Activated CD8-positive, alpha-beta memory T cell treated with anti-CD3 and anti-CD28 coated beads, Interleukin-2, amount 50 U/mL, for 48 hours (primary cell): ENCODE measurements at regions not wholly inside any gene's neighbourhood (a gene's known extent, or its start where the extent isn't known, plus 50 kb on each side); places are given as distances from the start of the nearest gene placed in this dataset.
"Not testable (repeated sequence)": the region's sequence is repeated elsewhere in the genome, so short reads cannot be mapped to it uniquely, and the experiment has no call there.

ENCODE experiments used
- DNase-seq: peaks from one replicate; pipeline ENCODE4 v3.0.0-alpha.2; 2020

DNA sequence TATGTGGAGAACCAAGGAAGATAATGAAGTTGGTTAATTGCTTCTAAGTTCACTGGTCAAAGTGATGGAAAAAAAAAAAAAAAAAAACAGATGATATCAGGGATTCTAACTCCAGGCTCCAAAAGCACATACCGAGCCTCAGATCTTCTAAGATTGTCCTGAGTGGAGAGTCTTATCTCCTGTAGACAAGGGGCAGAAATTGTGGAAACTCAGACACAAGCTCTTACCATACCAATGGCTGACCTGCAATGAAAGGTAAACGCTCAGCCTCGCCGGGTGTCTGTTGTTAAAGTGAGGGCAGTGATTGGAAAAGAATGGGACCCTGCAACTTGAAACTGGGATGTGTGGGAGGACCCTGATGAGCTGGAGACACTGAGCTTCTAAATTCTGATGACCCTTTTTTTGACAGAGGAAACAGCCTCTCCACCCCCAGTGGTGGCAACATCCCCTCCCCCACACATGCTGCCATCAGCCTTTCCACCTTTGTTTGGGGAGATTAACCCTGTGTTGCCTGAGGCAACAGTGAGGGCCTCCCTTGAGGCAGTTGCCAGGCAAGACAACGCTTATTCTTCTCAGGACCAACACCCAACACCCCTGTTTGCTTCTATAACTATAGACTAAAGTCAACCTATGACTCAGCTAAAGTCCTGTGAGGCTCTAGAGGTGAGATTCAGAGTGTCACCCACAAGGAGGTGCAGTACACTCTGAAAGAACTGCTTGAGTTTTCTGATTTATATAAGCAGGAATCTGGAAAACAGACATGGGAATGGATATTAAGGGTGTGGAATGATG is 154.0 kb downstream of the THBS2 start:
- DNase-seq: no peak

DNA sequence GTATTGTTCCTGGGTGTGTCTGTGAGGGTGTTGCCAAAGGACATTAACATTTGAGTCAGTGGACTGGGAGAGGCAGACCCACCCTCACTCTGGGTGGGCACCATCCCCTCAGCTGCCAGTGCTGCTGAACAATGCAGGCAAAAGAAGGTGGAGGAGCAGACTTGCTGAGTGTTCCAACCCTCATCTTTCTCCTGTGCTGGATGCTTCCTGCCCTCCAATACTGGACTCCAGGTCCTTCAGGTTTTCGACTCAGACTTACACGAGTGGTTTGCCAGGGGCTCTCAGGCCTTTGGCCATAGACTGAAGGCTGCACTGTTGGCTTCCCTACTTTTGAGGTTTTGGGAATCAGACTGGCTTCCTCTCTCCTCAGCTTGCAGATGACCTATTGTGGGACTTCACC is 155.0 kb downstream of the THBS2 start:
- not testable (repeated sequence) for DNase-seq

DNA sequence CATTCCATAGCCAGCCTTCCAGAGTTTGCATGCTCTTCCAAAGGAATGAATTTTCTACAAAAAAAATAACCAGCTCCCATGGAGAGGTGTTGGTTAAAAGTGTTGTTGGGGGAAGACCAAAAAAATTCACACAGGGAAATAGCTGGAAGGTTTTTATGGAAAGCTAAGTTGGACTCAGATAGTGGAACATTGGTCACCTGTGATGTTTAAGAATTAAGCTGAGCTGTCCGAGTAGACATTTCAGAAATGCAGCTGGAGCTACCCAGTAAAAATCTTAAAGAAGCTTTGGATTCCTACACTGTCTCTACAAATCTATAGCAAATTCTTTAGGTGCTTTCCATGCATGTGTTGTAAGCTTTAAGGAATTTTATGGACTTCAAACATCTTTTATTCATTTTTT is 155.5 kb downstream of the THBS2 start:
- no peak for DNase-seq

DNA sequence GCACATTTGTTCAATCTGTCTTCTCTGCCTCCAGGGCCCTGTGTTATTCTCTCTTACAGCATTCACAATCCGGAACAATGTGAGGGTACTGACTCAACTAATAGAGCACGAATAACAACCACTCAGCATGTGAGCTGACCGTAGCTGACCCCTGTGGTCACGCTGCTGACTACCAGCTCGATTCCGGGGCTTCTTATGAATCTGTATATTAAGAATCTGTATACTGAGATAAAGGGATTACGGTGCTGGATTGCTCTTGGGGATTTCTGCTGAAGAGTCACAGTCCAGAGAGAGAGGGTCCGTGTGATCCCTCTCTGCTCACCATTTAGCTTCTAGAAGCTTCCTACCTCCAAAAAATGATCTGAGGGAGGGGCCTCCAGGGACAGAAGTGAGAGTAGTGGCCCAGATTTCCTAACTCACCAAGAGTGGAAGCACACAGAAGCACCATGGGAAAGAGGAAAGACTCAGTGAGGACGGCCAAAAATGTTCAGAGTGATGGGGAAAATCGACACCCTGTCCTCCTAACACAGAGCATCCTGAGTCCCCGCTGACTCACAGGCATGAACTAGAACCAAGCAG is 156.2 kb downstream of the THBS2 start:
- no peak for DNase-seq

DNA sequence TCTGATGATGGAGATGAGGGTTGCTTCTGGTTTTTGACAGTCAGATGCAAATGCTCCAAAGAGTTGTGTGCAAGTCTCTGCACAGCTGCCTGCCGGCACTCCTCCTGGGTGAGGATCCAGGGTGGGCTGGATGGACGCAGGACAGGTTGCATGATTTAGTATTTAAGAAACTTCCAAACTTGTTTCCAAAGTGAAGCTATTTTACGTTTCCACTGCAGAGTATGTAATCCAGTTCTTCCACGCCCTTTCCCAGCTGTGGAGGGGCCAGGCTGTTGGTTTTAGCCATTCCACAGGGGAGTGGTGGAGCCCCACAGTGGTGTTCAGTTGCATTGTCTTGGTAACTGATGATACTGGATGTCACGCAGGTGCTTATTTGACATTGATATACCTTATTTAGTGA is 157.3 kb downstream of the THBS2 start:
- no peak for DNase-seq

DNA sequence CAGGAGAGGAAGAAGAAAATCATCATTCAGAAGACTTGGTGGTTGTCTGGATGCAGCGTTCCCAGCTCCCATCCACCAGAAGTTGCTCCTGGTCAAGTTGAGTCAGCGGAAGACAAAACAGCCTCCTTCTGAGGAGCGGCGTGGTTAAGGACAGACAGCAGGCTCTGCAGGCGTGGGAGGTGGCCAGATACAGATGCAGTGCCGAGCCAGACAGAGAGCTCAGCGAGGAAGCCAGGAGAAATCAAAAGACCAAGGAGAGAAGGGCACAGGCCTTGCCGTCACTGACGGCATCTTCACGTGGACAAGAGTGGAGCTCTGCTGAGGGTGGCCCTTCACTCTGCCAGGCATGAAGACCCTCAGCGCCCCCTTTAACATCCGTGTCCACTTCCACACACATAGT is 158.5 kb downstream of the THBS2 start:
- no peak for DNase-seq

DNA sequence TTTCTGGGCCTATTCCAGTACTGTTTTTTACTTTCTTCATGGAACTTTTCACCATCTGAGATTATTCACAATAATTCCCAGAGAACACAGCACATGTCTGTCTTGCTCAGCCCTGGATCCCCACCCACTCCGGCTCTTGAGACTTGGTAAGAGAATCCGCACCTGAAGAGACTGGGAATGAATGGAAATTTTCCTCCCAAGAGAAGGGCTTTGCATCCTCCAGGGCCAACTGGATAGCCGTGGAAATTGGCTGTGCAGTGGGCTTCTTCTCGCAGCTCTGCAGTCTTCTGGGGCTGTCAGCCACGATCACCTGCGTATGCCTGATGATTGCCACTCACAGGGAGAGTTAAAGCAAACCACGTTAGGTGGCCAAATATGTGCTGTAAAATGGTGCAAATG is 159.1 kb downstream of the THBS2 start:
- DNase-seq: no peak

DNA sequence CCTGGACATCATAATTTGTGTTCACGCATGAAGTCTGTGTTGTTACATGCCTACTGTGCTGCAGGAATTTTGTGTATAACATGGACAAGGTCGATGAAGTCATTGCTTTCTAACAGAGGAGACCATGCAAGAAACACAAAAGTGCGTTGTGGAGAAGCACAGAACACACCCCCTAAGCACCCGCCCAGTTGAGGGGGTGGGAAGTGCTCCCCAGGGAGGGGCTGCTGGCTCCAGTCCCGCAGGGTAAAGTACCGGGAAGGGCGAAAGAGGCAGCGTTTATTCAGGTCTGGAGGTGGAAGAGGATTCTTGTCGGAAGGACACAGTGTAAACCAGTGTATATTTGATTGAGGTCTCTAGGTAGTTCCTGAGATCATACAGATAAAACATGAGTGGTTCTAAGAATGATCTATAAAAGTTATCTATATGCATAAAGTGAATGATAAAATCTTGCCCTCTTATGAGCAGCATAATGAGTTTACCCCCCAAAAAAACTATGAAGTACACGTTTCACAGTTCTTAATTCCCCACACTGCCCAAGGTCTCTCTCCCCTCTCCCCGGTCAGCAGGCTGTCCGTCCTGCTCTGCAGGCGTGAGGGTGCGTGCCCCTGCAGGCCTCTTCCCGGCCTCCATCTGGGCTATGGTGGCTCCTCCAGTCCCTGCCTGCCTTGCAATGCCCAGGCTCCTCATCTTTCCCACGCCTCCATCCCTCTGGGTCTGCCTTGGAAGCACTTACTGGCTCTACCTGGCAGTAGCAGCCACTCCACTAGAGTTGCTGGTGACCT is 159.7 kb downstream of the THBS2 start:
- DNase-seq: no peak

DNA sequence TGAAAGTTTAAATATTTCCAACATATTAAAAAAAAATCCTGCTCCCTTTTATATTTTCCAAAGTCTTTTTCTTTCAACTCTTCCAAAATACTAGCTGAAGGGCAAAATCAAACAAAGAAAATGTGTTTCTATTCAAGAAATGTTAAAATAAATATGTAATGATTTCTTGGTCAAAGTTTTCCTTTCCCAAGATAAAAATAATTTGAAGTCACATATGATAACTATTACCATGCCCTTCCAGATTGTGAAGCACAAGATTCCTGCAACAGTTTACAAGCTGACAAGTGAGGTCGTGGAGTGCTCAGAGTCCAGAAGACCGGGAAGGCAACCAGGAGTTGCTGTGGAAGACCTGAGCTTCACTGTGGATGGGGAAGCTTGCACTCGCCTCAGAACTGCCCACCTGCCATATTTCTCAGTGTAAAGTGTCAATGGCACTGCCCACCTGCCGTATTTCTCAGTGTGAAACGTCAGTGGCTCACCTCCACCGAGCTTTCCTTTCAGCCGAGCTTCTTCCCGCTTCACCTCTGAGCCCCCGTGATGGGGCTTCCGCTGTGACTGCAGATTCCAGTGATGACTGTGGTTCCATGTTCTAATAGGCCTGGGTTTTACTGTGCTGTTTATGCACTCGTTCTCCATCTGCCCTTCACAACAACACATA is 160.5 kb downstream of the THBS2 start:
- no peak for DNase-seq

DNA sequence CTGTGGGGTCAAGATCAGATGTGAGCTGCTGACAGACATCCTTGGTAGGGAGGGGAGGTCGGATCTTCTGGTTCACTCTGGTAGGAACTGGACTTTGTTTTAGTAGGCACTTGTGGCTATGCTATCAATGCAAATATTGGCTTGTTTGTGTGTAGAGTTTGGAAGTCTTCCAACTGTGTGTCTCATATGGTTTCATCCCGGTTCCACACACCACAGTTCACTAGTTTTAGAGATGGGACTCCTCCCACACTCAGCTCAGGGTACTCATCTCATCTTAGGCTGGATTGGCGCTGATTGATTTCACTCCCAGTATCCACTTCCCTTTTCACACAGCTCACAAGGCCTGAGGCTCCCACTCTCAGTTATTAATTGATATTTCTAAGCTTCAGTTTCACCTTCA is 161.3 kb downstream of the THBS2 start:
- DNase-seq: no peak

DNA sequence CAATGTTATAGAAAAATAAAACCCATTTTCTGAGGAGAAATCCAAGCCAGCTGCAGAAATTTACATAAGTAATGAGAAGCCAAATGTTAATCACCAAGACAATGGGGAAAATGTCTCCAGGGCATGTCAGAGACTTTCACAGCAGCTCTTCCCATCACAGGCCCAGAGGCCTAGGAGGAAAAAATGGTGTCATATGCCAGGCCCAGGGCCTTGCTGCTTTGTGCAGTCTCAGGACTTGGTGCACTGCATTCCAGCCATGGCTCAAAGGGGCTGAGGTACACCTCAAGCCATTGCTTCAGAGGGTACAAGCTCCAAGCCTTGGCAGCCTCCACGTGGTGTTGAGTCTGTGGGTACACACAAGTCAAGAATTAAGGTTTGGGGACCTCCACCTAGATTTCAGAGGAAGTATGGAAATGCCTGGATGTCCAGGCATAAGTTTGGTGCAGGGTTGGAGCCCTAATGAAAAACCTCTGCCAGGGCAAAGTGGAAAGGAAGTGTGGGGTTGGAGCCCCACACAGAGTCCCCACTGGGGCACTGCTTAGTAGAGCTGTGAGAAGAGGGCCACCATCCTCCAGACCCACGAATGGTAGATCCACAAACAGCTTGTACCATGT is 163.0 kb downstream of the THBS2 start:
- not testable (repeated sequence) for DNase-seq

DNA sequence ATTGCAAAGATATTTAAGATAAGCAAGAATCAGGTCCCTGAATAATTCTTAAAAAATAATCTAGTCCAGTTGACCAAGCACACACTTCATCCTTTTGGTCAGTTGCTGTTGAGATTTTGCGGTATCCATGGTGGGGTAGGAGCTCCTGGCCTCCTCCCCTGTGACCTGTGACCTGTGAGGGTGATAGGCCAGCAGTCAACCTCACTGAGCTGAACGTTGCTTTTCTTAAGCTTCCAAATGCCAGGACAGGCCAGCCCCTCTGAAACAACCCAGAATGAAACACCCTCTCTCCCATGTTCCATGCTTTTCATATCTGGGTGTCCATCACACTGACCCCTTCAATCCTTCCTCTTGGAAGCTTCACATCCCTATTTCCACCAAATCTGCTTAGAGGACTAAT is 164.9 kb downstream of the THBS2 start:
- no peak for DNase-seq

DNA sequence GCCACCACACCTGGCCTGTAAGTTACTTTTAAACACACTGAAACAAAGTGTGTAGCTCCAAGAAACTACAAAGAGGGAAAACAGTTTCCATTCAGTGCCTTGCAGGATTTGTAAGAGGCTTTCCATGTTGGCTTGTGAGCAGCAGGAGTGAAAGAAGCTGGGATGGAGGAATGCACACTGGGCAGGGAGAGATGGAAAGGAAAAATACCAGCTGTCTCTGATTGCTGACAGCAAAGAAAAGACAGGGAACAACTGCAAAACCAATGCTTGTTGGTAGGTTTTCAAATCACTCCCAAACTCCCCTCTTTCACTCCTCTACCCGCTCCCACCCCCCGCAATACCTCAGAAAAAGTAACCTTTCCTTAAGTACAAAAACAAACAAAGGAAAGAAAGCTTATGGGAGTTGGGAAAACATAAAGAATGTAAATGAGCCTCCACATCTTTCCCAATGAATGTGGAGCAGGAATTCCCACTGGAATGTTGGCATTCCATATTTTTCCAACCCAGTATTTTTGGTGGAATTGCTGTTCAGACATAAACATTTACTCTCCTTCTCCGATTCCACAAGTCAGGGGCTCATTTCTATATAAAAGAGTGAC is 166.1 kb downstream of the THBS2 start:
- no peak for DNase-seq

DNA sequence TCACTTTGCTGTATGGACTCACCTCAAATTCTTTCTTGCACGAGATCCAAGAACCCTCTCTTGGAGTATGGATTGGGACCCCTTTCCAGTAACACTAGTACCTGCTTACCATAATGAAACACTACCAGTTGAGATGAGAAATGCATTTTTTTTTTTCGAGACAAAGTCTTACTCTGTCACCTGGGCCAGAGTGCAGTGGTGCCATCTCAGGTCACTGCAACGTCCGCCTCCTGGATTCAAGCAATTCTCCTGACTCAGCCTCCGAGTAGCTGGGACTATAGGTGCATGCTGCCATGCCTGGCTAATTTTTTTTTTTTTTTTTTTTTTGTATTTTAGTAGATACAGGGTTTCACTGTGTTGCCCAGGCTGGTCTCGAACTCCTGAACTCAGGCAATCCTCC is 167.0 kb downstream of the THBS2 start:
- DNase-seq: not testable (repeated sequence)

DNA sequence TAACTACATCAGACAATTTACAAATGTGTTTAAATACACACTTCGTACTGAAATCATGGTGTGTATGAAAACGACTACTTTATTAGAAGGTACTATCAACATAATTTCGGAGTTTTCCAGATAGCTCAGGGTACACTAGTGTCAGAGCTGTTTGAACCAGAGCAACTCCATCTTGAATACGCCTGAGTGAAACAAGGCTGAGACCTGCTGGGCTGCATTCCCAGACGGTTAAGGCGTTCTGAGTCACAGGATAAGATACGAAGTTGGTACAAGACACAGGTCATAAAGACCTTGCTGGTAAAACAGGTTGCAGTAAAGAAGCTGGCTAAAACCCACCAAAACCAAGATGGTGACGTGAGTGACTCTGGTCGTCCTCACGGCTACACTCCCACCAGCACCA is 167.6 kb downstream of the THBS2 start:
- DNase-seq: no peak

DNA sequence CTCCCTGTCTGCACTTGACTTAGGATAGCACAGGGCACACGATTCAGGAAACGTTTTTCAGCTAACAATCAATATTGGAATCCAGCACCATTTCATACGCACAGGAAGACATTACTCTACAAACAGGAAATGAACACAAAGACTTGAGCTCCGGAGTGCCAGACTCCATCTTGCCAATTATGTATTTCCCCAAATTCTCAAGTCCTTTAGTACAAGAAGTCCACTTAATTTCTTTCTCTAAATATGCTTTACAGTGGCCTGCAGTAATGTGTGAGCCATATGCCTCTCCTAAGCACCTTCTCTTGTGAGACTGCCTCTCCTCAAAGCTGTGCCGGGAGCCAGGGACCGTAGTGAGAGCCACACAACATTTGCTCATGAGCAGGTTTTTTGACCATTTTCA is 168.2 kb downstream of the THBS2 start:
- no peak for DNase-seq

DNA sequence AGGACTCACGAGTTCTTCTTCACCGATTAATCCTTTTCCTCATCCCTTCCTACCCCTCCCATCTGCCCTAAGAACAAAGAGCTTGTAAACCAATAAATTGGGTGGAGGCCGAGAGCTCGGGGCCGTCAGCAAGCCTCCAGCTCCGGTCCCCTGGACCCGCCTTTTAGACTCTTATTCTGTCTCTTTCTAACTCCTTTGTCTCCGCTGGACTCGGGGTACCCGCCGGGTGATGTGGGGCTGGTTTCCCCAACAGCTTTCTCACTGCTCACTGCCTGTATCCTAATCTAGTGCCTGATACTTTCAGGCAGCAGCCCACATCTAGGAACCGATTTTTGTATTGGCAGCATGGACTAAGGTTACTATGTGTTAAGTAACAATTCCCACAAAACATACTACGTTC is 169.1 kb downstream of the THBS2 start:
- not testable (repeated sequence) for DNase-seq

DNA sequence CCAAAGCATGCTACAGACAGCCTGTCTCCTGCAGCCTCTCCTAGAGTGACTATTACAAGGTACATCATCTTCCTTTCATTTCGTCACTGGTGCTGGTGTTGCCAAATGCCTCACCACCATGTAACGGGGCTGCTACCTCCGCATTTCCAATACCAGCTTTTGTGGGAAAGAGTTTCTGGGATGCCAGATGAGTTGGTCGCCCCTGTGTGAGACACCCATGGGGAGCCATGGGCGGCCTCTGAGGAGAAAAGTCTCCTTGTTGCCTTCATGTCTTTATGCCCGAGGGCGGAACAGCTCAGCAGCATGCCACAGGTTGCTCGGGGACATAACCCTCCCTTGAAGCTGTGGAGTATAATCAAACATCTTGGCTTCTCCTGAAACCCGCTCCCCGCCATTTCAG is 169.6 kb downstream of the THBS2 start:
- no peak for DNase-seq

DNA sequence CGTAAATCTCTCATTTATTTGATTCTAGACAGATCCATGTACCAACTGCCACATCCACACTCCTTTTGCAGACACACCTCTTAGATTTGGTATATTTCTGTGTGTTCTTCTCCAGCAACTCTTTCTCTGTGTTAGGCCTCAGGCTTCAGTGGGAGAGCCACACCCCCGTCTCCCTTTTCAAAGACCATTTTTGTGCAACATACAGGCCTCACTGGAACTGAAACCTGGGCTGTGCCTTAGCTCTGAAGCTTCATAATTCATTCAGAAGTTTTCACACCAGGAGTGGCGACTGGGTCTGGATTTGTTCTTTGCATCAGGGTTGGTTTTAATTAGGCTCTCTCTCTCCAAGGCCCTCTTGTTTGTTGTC is 170.2 kb downstream of the THBS2 start:
- DNase-seq: no peak

DNA sequence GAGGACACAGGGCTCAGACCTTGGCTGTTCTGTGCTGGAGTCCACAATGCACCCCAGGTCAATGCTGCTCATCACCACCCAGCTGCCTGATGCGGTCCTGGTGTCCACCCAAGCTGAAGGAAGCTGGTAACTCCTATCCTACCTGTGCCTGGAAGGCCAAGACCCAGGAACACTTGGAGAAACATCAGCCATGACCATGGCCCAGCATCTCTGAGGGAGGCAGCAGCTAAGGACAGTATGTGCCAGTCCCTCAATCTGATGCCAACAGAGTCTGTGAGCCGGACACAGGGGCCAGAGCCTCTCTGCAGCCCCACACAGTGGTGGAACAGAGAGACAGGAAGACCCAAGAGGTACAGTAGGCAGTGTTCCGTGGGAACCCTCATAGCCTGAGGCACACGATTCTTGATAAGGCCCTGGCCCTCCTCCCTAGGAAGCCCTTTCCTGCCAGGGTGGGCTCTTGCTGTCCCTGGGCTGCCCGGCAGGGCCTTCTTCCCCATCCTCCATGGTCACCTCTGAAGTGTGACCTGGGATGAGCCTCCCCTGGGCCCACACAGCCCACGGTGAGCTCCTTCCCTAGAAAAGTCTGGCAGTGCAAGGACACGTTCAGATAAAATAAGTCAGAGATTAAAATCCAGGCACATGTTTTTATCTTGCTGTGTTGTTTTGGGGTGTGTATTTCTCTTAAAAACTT is 170.7 kb downstream of the THBS2 start:
- DNase-seq: no peak

DNA sequence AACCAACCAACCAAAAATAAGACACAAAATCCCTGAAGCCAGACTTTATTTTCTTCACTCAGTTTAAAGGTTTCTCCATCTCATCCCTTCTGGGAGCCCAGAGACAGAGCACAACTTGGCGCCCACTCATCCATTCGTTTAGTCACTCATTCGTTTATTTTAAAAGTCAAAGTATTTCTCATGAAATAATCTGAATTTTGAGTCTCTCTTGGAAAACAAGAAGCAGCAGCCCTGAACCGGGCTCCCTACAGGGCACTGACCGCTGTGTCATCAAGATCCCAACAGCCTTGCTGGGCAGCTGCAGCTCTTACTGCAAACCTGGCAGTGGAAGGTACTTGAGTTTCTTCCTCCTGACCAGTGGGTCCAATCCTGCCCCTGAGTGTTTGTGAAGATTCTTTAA is 171.6 kb downstream of the THBS2 start:
- no peak for DNase-seq

DNA sequence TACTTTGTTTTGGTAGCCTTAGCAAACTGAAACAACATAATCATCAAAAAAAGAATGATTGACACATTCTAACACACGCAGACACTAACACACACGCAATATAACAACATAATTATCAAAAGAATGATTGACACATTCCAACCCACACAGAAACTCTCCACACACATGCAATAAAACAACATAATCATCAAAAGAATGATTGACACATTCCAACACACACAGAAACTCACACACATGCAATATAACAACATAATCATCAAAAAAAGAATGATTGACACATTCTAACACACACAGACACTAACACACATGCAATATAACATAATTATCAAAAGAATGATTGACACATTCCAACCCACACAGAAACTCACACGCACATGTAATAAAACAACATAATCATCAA is 172.4 kb downstream of the THBS2 start:
- no peak for DNase-seq
